ENCODE measurements at regions not wholly inside any gene's neighbourhood (a gene's known extent, or its start where the extent isn't known, plus 50 kb on each side); places are given as distances from the start of the nearest gene placed in this dataset.

GRCh38 chr1:218874313-218874712 lies 299.4 kb upstream of the LYPLAL1 start:
- FAIRE-seq: no peak
- no peak overlapping the region for H2AFZ ChIP-seq (ENCODE audit: low read length)
- no peak overlapping the region for H2BK120ac ChIP-seq (replicated peaks; ENCODE audit: low read depth, low read length)
- no peaks in the 10 kb centered on the region for H3K79me1 ChIP-seq (ENCODE audit: low read depth, low read length)
- no peaks in the 10 kb centered on the region for H3K4me1 ChIP-seq (replicated peaks in 1 of 4; ENCODE audit: control insufficient read depth in 3 of 4, insufficient read depth in 4 of 4, low read length in 3 of 4)
- H2BK5ac ChIP-seq (ENCODE audit: low read depth, low read length): no peak overlapping the region
- H3K14ac ChIP-seq (ENCODE audit: insufficient read length): no peak overlapping the region
- TF ChIP-seq EP300 (IDR thresholded peaks at IDR 0.05; ENCODE audit: borderline replicate concordance in 1 of 2, low read depth in 2 of 2, low read length in 2 of 2) (no peak), NRF1 (IDR thresholded peaks at IDR 0.05; ENCODE audit: low read depth, low read length) (no peak), BRCA1 (IDR thresholded peaks at IDR 0.05; ENCODE audit: low read depth, low read length) (no peak), CREB1 (IDR thresholded peaks at IDR 0.05) (no peak), TCF12 (IDR thresholded peaks at IDR 0.05; ENCODE audit: low read depth, low read length) (no peak), SP2 (IDR thresholded peaks at IDR 0.05; ENCODE audit: low read length) (no peak), SAP30 (IDR thresholded peaks at IDR 0.05; ENCODE audit: insufficient read depth, insufficient replicate concordance, low read length) (no peak)
- H2AK5ac ChIP-seq (ENCODE audit: low read depth, low read length): no peak overlapping the region
- H3K9ac ChIP-seq (replicated peaks in 1 of 4; ENCODE audit: extremely low read depth in 1 of 4, low read depth in 3 of 4, low read length in 3 of 4): no peak overlapping the region
- ChIA-PET POLR2A (ENCODE audit: partially characterized antibody) (no interaction called here), CTCF (ENCODE audit: partially characterized antibody) (no interaction called here)
- 93% methylated on average over 4 of the region's 4 CpGs; no CpG with 5 or more reads in 1 of the 2 experiments for WGBS, 2 experiments (ENCODE audit: extremely low coverage in 1 of 2, insufficient coverage in 1 of 2, insufficient read length in 1 of 2, insufficient replicate concordance in 2 of 2, low coverage in 1 of 2, low lambda C conversion rate in 2 of 2, missing lambda C conversion rate in 1 of 2)
- no peaks in the 10 kb centered on the region for H3K79me2 ChIP-seq (ENCODE audit: control insufficient read depth in 1 of 2, insufficient read depth in 2 of 2, low read length in 2 of 2)
- H3K23ac ChIP-seq (ENCODE audit: insufficient read length): no peak overlapping the region
- H3K9me3 ChIP-seq (ENCODE audit: insufficient read depth in 2 of 2, low read depth in 1 of 2, low read length in 1 of 2): no peaks in the 10 kb centered on the region
- H3K36me3 ChIP-seq (ENCODE audit: control insufficient read depth in 2 of 4, insufficient read depth in 4 of 4, low read length in 3 of 4): no peaks in the 10 kb centered on the region
- H2BK12ac ChIP-seq (ENCODE audit: low read depth, low read length): no peak overlapping the region
- no peak overlapping the region for H2BK15ac ChIP-seq (ENCODE audit: low read length)
- no peak overlapping the region for H3K4me2 ChIP-seq (ENCODE audit: insufficient read depth in 1 of 2, low read depth in 2 of 2, low read length in 2 of 2)
- DNase-seq (ENCODE audit: low read depth in 1 of 2, low spot score in 2 of 2): no peak
- H2BK20ac ChIP-seq (ENCODE audit: low read length): no peak overlapping the region
- no peak overlapping the region for H3K4ac ChIP-seq (replicated peaks; ENCODE audit: insufficient read length, low read depth, low read length)
- no peaks in the 10 kb centered on the region for H4K20me1 ChIP-seq (replicated peaks in 1 of 2; ENCODE audit: control insufficient read depth in 1 of 2, insufficient read depth in 2 of 2, low read length in 2 of 2)
- no peaks in the 10 kb centered on the region for H3K23me2 ChIP-seq (ENCODE audit: low read depth, low read length)
- no peaks in the 10 kb centered on the region for H3K27me3 ChIP-seq (replicated peaks in 1 of 4; ENCODE audit: control insufficient read depth in 3 of 4, extremely low read depth in 1 of 4, insufficient read depth in 3 of 4, low read length in 3 of 4)
- no peak overlapping the region for H3K56ac ChIP-seq (replicated peaks; ENCODE audit: insufficient read length, low read depth, low read length)
- H3K4me3 ChIP-seq (ENCODE audit: extremely low read depth in 1 of 4, insufficient read depth in 2 of 4, low read depth in 3 of 4, low read length in 4 of 4): no peak overlapping the region
- no peak overlapping the region for H4K5ac ChIP-seq (ENCODE audit: insufficient read length, low read depth, low read length)
- H4K91ac ChIP-seq (replicated peaks; ENCODE audit: insufficient read length, low read length): no peak overlapping the region
- no peak overlapping the region for H4K8ac ChIP-seq (ENCODE audit: extremely low read depth, insufficient read depth, low read length)
- no peak overlapping the region for H3K18ac ChIP-seq (ENCODE audit: extremely low read depth, low read length)
- H3K27ac ChIP-seq (ENCODE audit: low read depth, low read length): no peak overlapping the region
